PC-9 (cell line): ENCODE measurements at regions not wholly inside any gene's neighbourhood (a gene's known extent, or its start where the extent isn't known, plus 50 kb on each side); places are given as distances from the start of the nearest gene placed in this dataset.
"Not testable (repeated sequence)": the region's sequence is repeated elsewhere in the genome, so short reads cannot be mapped to it uniquely, and the experiment has no call there.

Experiments
- BruUV-seq: library from RNA; stranded (reverse); fragments of 400-500 nt; replicated peaks from 2 replicates; lab custom pipeline; 2021; lab: Mats Ljungman, UMichigan
- CTCF ChIA-PET: fragments of 300-600 bp; sonication (Branson Sonifier 250); formaldehyde crosslinking; loops from one replicate; lab custom pipeline; 2022; ENCODE audit warnings: antibody characterized with exemption; lab: Charles Lee
- POLR2A ChIA-PET: fragments of 300-600 bp; sonication (Branson Sonifier 250); formaldehyde crosslinking; loops from one replicate; lab custom pipeline; 2022; ENCODE audit warnings: antibody characterized with exemption; ENCODE audit not compliant: unreplicated experiment; lab: Charles Lee
- DNase-seq, 2 experiments: peaks; one replicate each; pipeline versions ENCODE4 v3.0.0 to v3.0.0-alpha.2; 2015 to 2022; ENCODE audit warnings: mixed read lengths in 1 of 2
- H2AFZ ChIP-seq: fragments of 200-600 bp; sonication (generic); 2 replicates; pipeline ENCODE4 v1.8.1; 2017; ENCODE audit warnings: antibody characterized with exemption
- H3F3A ChIP-seq: fragments of 200-600 bp; sonication (generic); 2 replicates; pipeline ENCODE4 v1.8.1; 2017; ENCODE audit warnings: antibody characterized with exemption, mild to moderate bottlenecking, low read depth; ENCODE audit not compliant: insufficient read depth
- H3K27ac ChIP-seq: fragments of 200-600 bp; sonication (generic); 2 replicates; pipeline ENCODE4 v1.6.1; 2016; ENCODE audit warnings: mixed run types
- H3K27me3 ChIP-seq: fragments of 200-600 bp; sonication (generic); 2 replicates; pipeline ENCODE4 v1.6.1; 2016; ENCODE audit warnings: low read depth, mixed run types; ENCODE audit not compliant: insufficient read depth
- H3K36me3 ChIP-seq: fragments of 200-600 bp; sonication (generic); 2 replicates; pipeline ENCODE4 v1.6.1; 2016; ENCODE audit warnings: low read depth, mixed run types
- H3K4me1 ChIP-seq: fragments of 200-600 bp; sonication (generic); replicated peaks from 2 replicates; pipeline ENCODE4 v1.6.1; 2016; ENCODE audit warnings: mixed run types; ENCODE audit not compliant: insufficient read depth
- H3K4me2 ChIP-seq: fragments of 200-600 bp; sonication (generic); 2 replicates; pipeline ENCODE4 v1.6.1; 2017; ENCODE audit warnings: mixed run types
- H3K4me3 ChIP-seq: fragments of 200-600 bp; sonication (generic); 2 replicates; pipeline ENCODE4 v1.6.1; 2016; ENCODE audit warnings: mixed run types
- H3K79me2 ChIP-seq: fragments of 200-600 bp; sonication (generic); 2 replicates; pipeline ENCODE4 v1.6.1; 2017; ENCODE audit warnings: low read depth, mixed run types
- H3K9me2 ChIP-seq: fragments of 200-600 bp; sonication (generic); 2 replicates; pipeline ENCODE4 v1.8.1; 2017; ENCODE audit warnings: mild to moderate bottlenecking; ENCODE audit not compliant: insufficient read depth
- H3K9me3 ChIP-seq: fragments of 200-600 bp; sonication (generic); 2 replicates; pipeline ENCODE4 v1.8.1; 2016; ENCODE audit warnings: low read depth; ENCODE audit not compliant: insufficient read depth
- H4K20me1 ChIP-seq: fragments of 200-600 bp; sonication (generic); 2 replicates; pipeline ENCODE4 v1.8.1; 2017; ENCODE audit not compliant: insufficient read depth
- EZH2 ChIP-seq: fragments of 200-600 bp; sonication (generic); IDR thresholded peaks from 2 replicates; pipeline ENCODE4 v1.8.0; 2017; ENCODE audit warnings: antibody characterized with exemption, low read depth
- intact Hi-C: fragments of 100-400 bp; cut with micrococcal nuclease; formaldehyde crosslinking; loops from one replicate; pipeline ENCODE4 v1.10.0; 2022; ENCODE audit not compliant: unreplicated experiment
- TF ChIP-seq, protein P1 (sequence below): fragments of 200-600 bp; sonication (generic); conservative IDR thresholded peaks from 2 replicates; pipeline ENCODE4 v1.6.1; 2017; ENCODE audit warnings: mixed run types, antibody characterized with exemption, mild to moderate bottlenecking, moderate library complexity

DNA sequence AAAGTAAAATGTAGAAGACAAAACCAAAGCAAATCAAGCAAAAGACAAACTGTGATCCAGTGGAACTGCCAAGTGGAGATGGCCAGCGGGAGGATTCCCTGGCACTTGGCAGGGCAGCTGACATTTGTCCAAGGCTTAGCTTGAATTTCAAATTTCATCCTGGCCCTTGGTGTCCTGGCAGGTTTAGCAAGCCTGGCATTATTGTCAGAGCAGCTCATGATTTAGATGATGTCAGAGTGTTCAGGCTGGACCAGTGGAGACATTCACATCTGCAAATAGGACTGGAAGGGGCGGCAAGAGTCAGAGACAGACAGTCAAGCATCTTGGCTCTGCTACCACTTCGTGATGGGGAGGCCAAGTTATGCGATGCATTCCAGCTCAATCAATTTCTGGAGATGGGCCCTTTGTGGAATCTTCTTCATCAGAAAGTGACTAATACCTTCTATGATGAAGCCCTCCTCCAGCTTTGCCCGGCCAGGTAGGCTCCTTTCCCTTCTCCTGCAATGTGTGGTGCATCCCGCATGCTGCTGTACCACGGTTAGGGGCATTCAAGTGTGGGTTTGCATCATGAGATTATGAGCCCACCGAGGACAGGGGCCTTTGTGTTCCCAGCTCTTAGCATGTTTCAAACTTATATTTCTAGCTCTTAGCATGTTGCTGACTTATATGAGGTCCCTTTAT, 199.7 kb downstream of the ANKRD30B start:
- no peaks in the 10 kb centered on the region for H3K9me2 ChIP-seq
- no peak overlapping the region for H3K27ac ChIP-seq
- H3K79me2 ChIP-seq, result no peaks in the 10 kb centered on the region
- H3K36me3 ChIP-seq, result no peaks in the 10 kb centered on the region
- peaks cover 26% of the 10 kb centered on the region for H3K4me1 ChIP-seq
- H3K27me3 ChIP-seq, result no peaks in the 10 kb centered on the region
- H2AFZ ChIP-seq, result no peak overlapping the region
- intact Hi-C loops, result no loop called here
- ChIA-PET CTCF (no interaction called here), POLR2A (no interaction called here)
- no peak overlapping the region for H3K4me3 ChIP-seq
- H3K4me2 ChIP-seq, result no peak overlapping the region
- no TSS peak for BruUV-seq
- H3F3A ChIP-seq, result no peaks in the 10 kb centered on the region
- H4K20me1 ChIP-seq, result no peaks in the 10 kb centered on the region
- TF ChIP-seq, protein P1, sequence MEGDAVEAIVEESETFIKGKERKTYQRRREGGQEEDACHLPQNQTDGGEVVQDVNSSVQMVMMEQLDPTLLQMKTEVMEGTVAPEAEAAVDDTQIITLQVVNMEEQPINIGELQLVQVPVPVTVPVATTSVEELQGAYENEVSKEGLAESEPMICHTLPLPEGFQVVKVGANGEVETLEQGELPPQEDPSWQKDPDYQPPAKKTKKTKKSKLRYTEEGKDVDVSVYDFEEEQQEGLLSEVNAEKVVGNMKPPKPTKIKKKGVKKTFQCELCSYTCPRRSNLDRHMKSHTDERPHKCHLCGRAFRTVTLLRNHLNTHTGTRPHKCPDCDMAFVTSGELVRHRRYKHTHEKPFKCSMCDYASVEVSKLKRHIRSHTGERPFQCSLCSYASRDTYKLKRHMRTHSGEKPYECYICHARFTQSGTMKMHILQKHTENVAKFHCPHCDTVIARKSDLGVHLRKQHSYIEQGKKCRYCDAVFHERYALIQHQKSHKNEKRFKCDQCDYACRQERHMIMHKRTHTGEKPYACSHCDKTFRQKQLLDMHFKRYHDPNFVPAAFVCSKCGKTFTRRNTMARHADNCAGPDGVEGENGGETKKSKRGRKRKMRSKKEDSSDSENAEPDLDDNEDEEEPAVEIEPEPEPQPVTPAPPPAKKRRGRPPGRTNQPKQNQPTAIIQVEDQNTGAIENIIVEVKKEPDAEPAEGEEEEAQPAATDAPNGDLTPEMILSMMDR, result no peak
- no peak for TF ChIP-seq EZH2
- H3K9me3 ChIP-seq, result no peaks in the 10 kb centered on the region
- no peak for DNase-seq

DNA sequence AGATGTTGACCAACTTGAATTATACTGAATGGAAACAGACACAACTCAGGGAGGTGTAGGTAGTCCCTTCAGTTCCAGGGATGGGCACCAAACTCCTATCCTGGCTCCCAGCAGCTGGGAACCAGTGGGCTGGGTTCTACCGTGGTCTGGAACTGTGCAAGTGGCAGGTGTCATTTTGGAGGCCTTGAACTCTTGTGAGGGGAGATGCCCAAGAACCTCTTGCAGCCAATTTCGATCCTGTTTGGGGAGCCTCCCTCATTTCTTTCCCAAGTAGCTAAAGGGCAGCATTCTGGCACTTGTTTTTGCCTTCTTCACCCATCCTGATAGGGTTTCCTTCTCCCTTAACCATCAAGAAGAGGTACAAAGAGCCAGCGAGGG, 200.2 kb downstream of the ANKRD30B start:
- Histone ChIP-seq H3F3A (no peaks in the 10 kb centered on the region), H3K27me3 (no peaks in the 10 kb centered on the region), H3K9me2 (no peaks in the 10 kb centered on the region), H2AFZ (no peak overlapping the region), H3K4me2 (no peak overlapping the region), H3K36me3 (no peaks in the 10 kb centered on the region), H3K4me3 (no peak overlapping the region), H3K4me1 (peaks cover 26% of the 10 kb centered on the region), H3K79me2 (no peaks in the 10 kb centered on the region), H4K20me1 (no peaks in the 10 kb centered on the region), H3K9me3 (no peaks in the 10 kb centered on the region), H3K27ac (no peak overlapping the region)
- DNase-seq, result no peak
- POLR2A ChIA-PET, result no interaction called here
- BruUV-seq, result no TSS peak
- intact Hi-C loops, result no loop called here
- TF ChIP-seq, protein P1, result no peak
- no peak for TF ChIP-seq EZH2
- CTCF ChIA-PET, result no interaction called here

DNA sequence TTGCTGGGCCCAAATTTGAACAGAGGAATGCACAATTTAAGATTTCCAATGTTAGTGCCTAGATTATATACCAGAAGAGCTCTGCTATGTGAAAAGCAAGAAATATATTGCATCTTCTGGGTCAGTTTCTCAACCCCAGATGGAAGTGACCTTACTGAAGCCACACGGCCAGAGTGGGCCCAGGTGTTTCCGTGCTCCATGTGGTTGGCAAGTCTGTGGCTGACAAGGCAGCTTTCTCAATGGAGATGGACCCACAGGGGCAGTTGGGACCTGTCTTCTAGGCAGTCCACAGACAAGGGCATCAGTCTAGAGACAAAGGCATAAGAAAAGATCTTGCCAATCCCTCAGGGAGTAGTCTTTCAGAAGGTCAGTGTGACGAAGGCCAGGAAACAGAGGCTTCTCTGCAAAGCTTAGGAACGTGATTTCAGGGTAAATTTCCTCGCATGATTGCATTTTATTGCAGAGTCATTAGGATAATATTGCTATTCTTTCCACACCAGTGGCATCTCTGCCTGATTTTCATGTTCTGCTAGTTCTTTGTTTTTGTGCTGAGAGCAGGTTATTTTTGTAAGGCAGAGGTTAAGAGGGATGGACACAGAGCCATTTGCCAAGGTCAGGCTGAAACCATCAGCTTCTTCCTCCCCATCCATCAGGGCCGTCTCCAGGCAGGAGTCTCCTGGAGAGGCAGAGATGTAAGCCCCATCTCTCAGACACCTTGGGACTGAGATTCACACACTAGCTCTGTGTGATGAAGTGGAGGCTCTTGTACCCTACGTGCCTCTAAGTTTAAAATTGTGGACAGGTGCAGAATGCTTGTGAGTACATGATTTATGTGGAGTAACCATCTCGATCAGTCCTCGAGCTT, 202.1 kb downstream of the ANKRD30B start:
- no peaks in the 10 kb centered on the region for H3F3A ChIP-seq
- intact Hi-C loops, result no loop called here
- TF ChIP-seq, protein P1, result no peak
- TF ChIP-seq EZH2, result no peak
- H2AFZ ChIP-seq, result no peak overlapping the region
- H3K4me2 ChIP-seq, result peak overlapping the region; percentile 35
- ChIA-PET POLR2A (no interaction called here), CTCF (interaction anchor here (0.6 kb wide), 1 partner anchor 52 kb away, joined by 5 read pairs; no protein-coding TSS in a partner anchor)
- H4K20me1 ChIP-seq, result no peaks in the 10 kb centered on the region
- H3K4me3 ChIP-seq, result no peak overlapping the region
- H3K9me2 ChIP-seq, result no peaks in the 10 kb centered on the region
- H3K27me3 ChIP-seq, result no peaks in the 10 kb centered on the region
- H3K9me3 ChIP-seq, result no peaks in the 10 kb centered on the region
- H3K4me1 ChIP-seq, result peaks cover 26% of the 10 kb centered on the region
- DNase-seq, result peak in 1 of 2 experiments; percentile 80
- no TSS peak for BruUV-seq
- H3K27ac ChIP-seq, result no peak overlapping the region
- no peaks in the 10 kb centered on the region for H3K79me2 ChIP-seq
- H3K36me3 ChIP-seq, result no peaks in the 10 kb centered on the region

DNA sequence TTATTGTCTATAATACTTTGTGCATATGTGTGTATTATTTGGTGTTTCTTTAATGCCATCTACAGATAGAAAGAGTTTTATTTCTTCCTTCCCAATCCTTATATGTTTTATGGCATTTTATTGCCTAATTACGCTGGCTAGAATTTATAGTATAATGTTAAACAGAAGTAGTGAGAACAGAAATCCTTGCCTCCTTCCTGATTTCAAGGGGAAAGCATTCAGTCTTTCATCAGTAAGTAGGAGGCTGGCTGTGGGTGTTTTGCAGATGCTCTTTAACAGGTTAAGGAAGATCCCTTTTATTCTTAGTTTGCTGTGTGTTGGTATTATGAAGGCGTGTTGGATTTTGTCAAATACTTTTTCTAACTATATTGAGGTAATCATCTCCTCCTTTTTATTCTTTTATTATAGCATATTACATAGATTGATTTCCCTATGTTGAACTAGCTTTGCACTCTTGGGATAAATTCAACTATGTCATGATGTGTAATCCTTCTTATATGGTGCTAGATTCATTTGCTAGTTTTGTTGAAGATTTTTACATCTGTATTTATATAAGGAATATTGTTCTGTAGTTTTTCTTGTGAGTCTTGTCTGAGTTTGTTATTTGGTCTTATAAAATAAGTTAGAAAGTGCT, 204.6 kb downstream of the ANKRD30B start:
- H3K36me3 ChIP-seq, H3K4me2 ChIP-seq, H3F3A ChIP-seq, H3K79me2 ChIP-seq, CTCF ChIA-PET, BruUV-seq, H3K9me3 ChIP-seq, intact Hi-C loops, H3K9me2 ChIP-seq, H3K4me3 ChIP-seq, H3K27me3 ChIP-seq, H4K20me1 ChIP-seq, H2AFZ ChIP-seq, POLR2A ChIA-PET, DNase-seq, H3K27ac ChIP-seq: not testable (repeated sequence)
- H3K4me1 ChIP-seq, result peaks cover 26% of the 10 kb centered on the region
